H9 (cell line): ENCODE measurements at regions not wholly inside any gene's neighbourhood (a gene's known extent, or its start where the extent isn't known, plus 50 kb on each side); places are given as distances from the start of the nearest gene placed in this dataset.

Source experiments
- DNase-seq: peaks from one replicate; pipeline ENCODE4 v3.0.0-alpha.2; 2017
- H2AFZ ChIP-seq: one replicate; pipeline ENCODE4 v1.6.1; 2013; ENCODE audit warnings: mild to moderate bottlenecking, low read length, control low read depth, moderate library complexity
- H2AK5ac ChIP-seq: 2 replicates; pipeline ENCODE4 v1.6.1; 2013; ENCODE audit warnings: low read length, control low read depth, mixed read lengths; ENCODE audit not compliant: insufficient read length
- H2BK120ac ChIP-seq: one replicate; pipeline ENCODE4 v1.6.1; 2013; ENCODE audit warnings: low read depth, mild to moderate bottlenecking, low read length, control low read depth, inconsistent platforms; ENCODE audit not compliant: poor library complexity, severe bottlenecking
- H2BK12ac ChIP-seq: 2 replicates; pipeline ENCODE4 v1.6.1; 2013; ENCODE audit warnings: low read length, control low read depth, mixed read lengths, low read depth; ENCODE audit not compliant: insufficient read length
- H2BK15ac ChIP-seq: 2 replicates; pipeline ENCODE4 v1.6.1; 2013; ENCODE audit warnings: low read depth, low read length, control low read depth
- H2BK20ac ChIP-seq: one replicate; pipeline ENCODE4 v1.6.1; 2013; ENCODE audit warnings: low read depth, mild to moderate bottlenecking, low read length, control low read depth, inconsistent platforms; ENCODE audit not compliant: poor library complexity, severe bottlenecking
- H2BK5ac ChIP-seq: 2 replicates; pipeline ENCODE4 v1.6.1; 2013; ENCODE audit warnings: low read length, control low read depth, mixed read lengths; ENCODE audit not compliant: insufficient read length
- H3K14ac ChIP-seq: 2 replicates; pipeline ENCODE4 v1.6.1; 2013; ENCODE audit warnings: low read length, control low read depth; ENCODE audit not compliant: insufficient read depth
- H3K18ac ChIP-seq: 2 replicates; pipeline ENCODE4 v1.6.1; 2013; ENCODE audit warnings: low read depth, mild to moderate bottlenecking, mixed read lengths, low read length, control low read depth; ENCODE audit not compliant: insufficient read length
- H3K23ac ChIP-seq: 2 replicates; pipeline ENCODE4 v1.6.1; 2013; ENCODE audit warnings: low read length, control low read depth, mixed read lengths, low read depth; ENCODE audit not compliant: insufficient read length
- H3K23me2 ChIP-seq: 2 replicates; pipeline ENCODE4 v1.6.1; 2013; ENCODE audit warnings: low read depth, mild to moderate bottlenecking, mixed read lengths, low read length, control low read depth; ENCODE audit not compliant: insufficient read length, poor library complexity, severe bottlenecking
- H3K27ac ChIP-seq: 2 replicates; pipeline ENCODE4 v1.5.1; 2013; ENCODE audit warnings: low read length, control low read depth, mixed read lengths, low read depth; ENCODE audit not compliant: insufficient read length
- H3K27me3 ChIP-seq: 2 replicates; pipeline ENCODE4 v1.6.1; 2013; ENCODE audit warnings: low read length, control low read depth, inconsistent platforms; ENCODE audit not compliant: insufficient read depth
- H3K4ac ChIP-seq: 2 replicates; pipeline ENCODE4 v1.6.1; 2013; ENCODE audit warnings: low read depth, mild to moderate bottlenecking, control low read depth, inconsistent platforms, low read length, moderate library complexity
- H3K4me1 ChIP-seq: 2 replicates; pipeline ENCODE4 v1.6.1; 2013; ENCODE audit warnings: low read length, control low read depth, inconsistent platforms; ENCODE audit not compliant: insufficient read depth
- H3K4me2 ChIP-seq: 2 replicates; pipeline ENCODE4 v1.6.1; 2013; ENCODE audit warnings: low read length, control low read depth, mixed read lengths; ENCODE audit not compliant: insufficient read length, insufficient read depth
- H3K56ac ChIP-seq: 2 replicates; pipeline ENCODE4 v1.6.1; 2013; ENCODE audit warnings: low read depth, mild to moderate bottlenecking, mixed read lengths, low read length, control low read depth; ENCODE audit not compliant: insufficient read length
- H3K79me1 ChIP-seq: 2 replicates; pipeline ENCODE4 v1.6.1; 2013; ENCODE audit warnings: low read depth, mild to moderate bottlenecking, moderate library complexity, low read length, control low read depth, inconsistent platforms; ENCODE audit not compliant: insufficient read depth, poor library complexity, severe bottlenecking
- H3K79me2 ChIP-seq: 2 replicates; pipeline ENCODE4 v1.6.1; 2013; ENCODE audit warnings: low read length, control low read depth, inconsistent platforms; ENCODE audit not compliant: insufficient read depth
- H3K9ac ChIP-seq: 2 replicates; pipeline ENCODE4 v1.6.1; 2013; ENCODE audit warnings: low read length, control low read depth, mixed read lengths; ENCODE audit not compliant: insufficient read length; ENCODE audit errors: extremely low read depth
- H3K9me3 ChIP-seq: one replicate; pipeline ENCODE4 v1.6.1; 2013; ENCODE audit warnings: low read depth, low read length, inconsistent platforms; ENCODE audit not compliant: control insufficient read depth
- H3T11ph ChIP-seq: one replicate; pipeline ENCODE4 v1.6.1; 2013; ENCODE audit warnings: mild to moderate bottlenecking, low read length, control low read depth, inconsistent platforms
- H4K20me1 ChIP-seq: one replicate; pipeline ENCODE4 v1.6.1; 2013; ENCODE audit not compliant: control insufficient read depth, insufficient read length, insufficient read depth
- H4K5ac ChIP-seq: 2 replicates; pipeline ENCODE4 v1.6.1; 2013; ENCODE audit warnings: low read depth, mild to moderate bottlenecking, mixed read lengths, low read length, control low read depth; ENCODE audit not compliant: insufficient read length
- H4K8ac ChIP-seq: replicated peaks from 2 replicates; pipeline ENCODE4 v1.6.1; 2013; ENCODE audit warnings: low read length, control low read depth, mixed read lengths, low read depth; ENCODE audit not compliant: insufficient read length
- H4K91ac ChIP-seq: 2 replicates; pipeline ENCODE4 v1.6.1; 2013; ENCODE audit warnings: low read depth, mild to moderate bottlenecking, moderate library complexity, mixed read lengths, low read length, control low read depth; ENCODE audit not compliant: insufficient read length
- H3K27ac Mint-ChIP-seq, 3 experiments: 2 replicates in 2 of 3; 3 replicates in 1 of 3; pipeline ENCODE4 v1.8.0; 2020 to 2021; ENCODE audit warnings: mixed read lengths in 3 of 3, mild to moderate bottlenecking in 1 of 3, moderate library complexity in 1 of 3
- H3K27me3 Mint-ChIP-seq: 2 replicates; pipeline ENCODE4 v1.8.0; 2021; ENCODE audit warnings: low read depth, mild to moderate bottlenecking, moderate library complexity, mixed read lengths
- H3K36me3 Mint-ChIP-seq, 3 experiments: 2 replicates in 2 of 3; 3 replicates in 1 of 3; pipeline ENCODE4 v1.8.0; 2020 to 2021; ENCODE audit warnings: low read depth in 3 of 3, mixed read lengths in 3 of 3; ENCODE audit not compliant: insufficient read depth in 1 of 3
- H3K4me1 Mint-ChIP-seq, 2 experiments: 2 replicates each; pipeline ENCODE4 v1.8.0; 2020; ENCODE audit warnings: mixed read lengths in 2 of 2
- H3K4me3 Mint-ChIP-seq, 2 experiments: 2 replicates in 1 of 2; 3 replicates in 1 of 2; pipeline ENCODE4 v1.8.0; 2020 to 2021; ENCODE audit warnings: mild to moderate bottlenecking in 2 of 2, mixed read lengths in 2 of 2, moderate library complexity in 1 of 2
- H3K9me3 Mint-ChIP-seq, 2 experiments: 2 replicates in 1 of 2; 3 replicates in 1 of 2; pipeline ENCODE4 v1.8.0; 2020; ENCODE audit warnings: mild to moderate bottlenecking in 2 of 2, mixed read lengths in 2 of 2, moderate library complexity in 1 of 2
- CTCF ChIP-seq: fragments of 200-600 bp; sonication (generic); conservative IDR thresholded peaks from 3 replicates; pipeline ENCODE4 v1.8.0; 2021; ENCODE audit warnings: antibody characterized with exemption, mild to moderate bottlenecking
- whole genome bisulfite sequencing: extraction: QIAGEN DNeasy Blood & Tissue Kit; methylation state at CpG from one replicate; pipeline ENCODE4 v1.1.7; 2013; ENCODE audit warnings: missing lambda C conversion rate, low lambda C conversion rate, mixed read lengths; ENCODE audit not compliant: insufficient read length; ENCODE audit errors: extremely low coverage; 5-methylcytosine and 5-hydroxymethylcytosine counted together

- H2AK5ac ChIP-seq: no peak overlapping the region
- H3K23ac ChIP-seq: no peak overlapping the region
- no CpG with 5 or more reads among the region's 16 CpGs for WGBS
- peaks cover 3 to 4% of the 10 kb centered on the region in 2 experiments; a peak in 1 of 5 replicates for H3K9me3 Mint-ChIP-seq
- DNase-seq: no peak
- H3K27me3 ChIP-seq: no peaks in the 10 kb centered on the region
- no peak for TF ChIP-seq CTCF
- no peak overlapping the region for H2BK12ac ChIP-seq
- no peaks in the 10 kb centered on the region for H3K79me1 ChIP-seq
- no peaks in the 10 kb centered on the region for H3K23me2 ChIP-seq
- H4K5ac ChIP-seq: no peak overlapping the region
- H2BK120ac ChIP-seq: no peak overlapping the region
- no peaks in the 10 kb centered on the region for H3K79me2 ChIP-seq
- no peak overlapping the region for H2BK5ac ChIP-seq
- H3K36me3 Mint-ChIP-seq: no peaks in the 10 kb centered on the region; a peak in 1 of 7 replicates
- no peak overlapping the region for H3K9ac ChIP-seq
- no peak overlapping the region for H3K56ac ChIP-seq
- no peak overlapping the region for H2BK20ac ChIP-seq
- H3K4ac ChIP-seq: no peak overlapping the region
- no peaks in the 10 kb centered on the region for H3K9me3 ChIP-seq
- H2BK15ac ChIP-seq: no peak overlapping the region
- H4K8ac ChIP-seq: no peak overlapping the region
- no peak overlapping the region for H3K4me2 ChIP-seq
- H3K4me1 Mint-ChIP-seq: peaks cover 0 to 1% of the 10 kb centered on the region in 2 experiments; a peak in 3 of 4 replicates
- H4K20me1 ChIP-seq: no peaks in the 10 kb centered on the region
- H4K91ac ChIP-seq: no peak overlapping the region
- H3K27ac ChIP-seq: no peak overlapping the region
- peaks cover 6% of the 10 kb centered on the region for H3K27me3 Mint-ChIP-seq
- no peak overlapping the region for H3K14ac ChIP-seq
- no peak overlapping the region for H3K18ac ChIP-seq
- no peak overlapping the region for H2AFZ ChIP-seq
- no peak overlapping the region for H3K27ac Mint-ChIP-seq
- H3K4me1 ChIP-seq: no peaks in the 10 kb centered on the region
- no peak overlapping the region for H3T11ph ChIP-seq
- no peak overlapping the region for H3K4me3 Mint-ChIP-seq
Observed at GRCh38 chr5:2288968-2289367, 406.2 kb upstream of the IRX4 start.
